ENCODE measurements at regions not wholly inside any gene's neighbourhood (a gene's known extent, or its start where the extent isn't known, plus 50 kb on each side); places are given as distances from the start of the nearest gene placed in this dataset.

DNA sequence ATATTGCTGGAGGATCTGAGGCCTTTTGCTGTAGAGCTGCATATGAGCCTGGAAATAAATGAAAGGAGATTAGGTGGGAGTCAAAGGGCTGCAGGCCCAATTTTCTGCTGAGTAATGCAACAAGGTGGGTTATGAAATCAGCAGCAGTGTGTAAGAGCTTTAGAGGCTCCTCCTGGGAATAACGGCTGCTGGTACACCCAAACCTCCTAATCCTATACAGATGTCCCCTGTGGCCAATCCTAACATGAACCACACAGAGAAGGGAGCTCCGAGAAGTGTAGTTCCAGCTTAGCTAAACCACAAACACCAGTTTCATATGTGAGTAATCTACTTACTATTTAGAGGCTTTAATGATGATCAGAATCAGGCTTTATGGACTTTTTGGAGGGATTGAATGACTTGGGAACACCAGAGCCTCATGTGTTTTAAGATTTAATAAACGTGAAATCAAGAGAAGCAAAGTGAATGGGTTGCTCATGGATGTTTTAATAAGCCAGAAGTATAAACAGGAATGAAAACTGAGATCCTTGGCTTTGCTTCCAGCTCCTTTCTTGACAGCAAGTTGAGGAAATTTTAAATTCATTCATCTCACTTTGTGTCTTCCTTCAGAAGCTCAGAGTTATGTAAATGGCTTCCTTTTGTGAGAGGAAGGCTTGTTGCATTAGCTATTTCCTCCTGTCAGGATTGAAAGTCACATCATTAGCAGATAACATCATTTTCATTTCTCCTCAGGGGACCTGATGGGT, 437.5 kb downstream of the TMEM232 start:
- POLR2A ChIA-PET, result no interaction called here
- H3K9ac ChIP-seq (ENCODE audit: control insufficient read depth, insufficient read depth, low read length), result no peak overlapping the region
- H3K9me3 ChIP-seq (replicated peaks; ENCODE audit: control insufficient read depth, insufficient read depth, low read length), result no peaks in the 10 kb centered on the region
- no peaks in the 10 kb centered on the region; a peak in 1 of 4 replicates for H3K27me3 ChIP-seq (replicated peaks in 1 of 2; ENCODE audit: control insufficient read depth in 2 of 2, insufficient read depth in 2 of 2, low read length in 1 of 2)
- H3K4me1 ChIP-seq (ENCODE audit: control insufficient read depth, insufficient read depth, low read length), result no peaks in the 10 kb centered on the region
- H3K36me3 ChIP-seq (ENCODE audit: control insufficient read depth in 2 of 2, insufficient read depth in 2 of 2, low read length in 1 of 2), result no peaks in the 10 kb centered on the region
- no peak overlapping the region for H3K4me2 ChIP-seq (ENCODE audit: control insufficient read depth, insufficient read depth)
- SMC1A ChIA-PET (ENCODE audit: uncharacterized antibody, unreplicated experiment), result interaction anchor here (0.9 to 1.2 kb wide), 2 partner anchors 17 to 45 kb away, joined by 3 read pairs; no protein-coding TSS in a partner anchor
- H3K27ac ChIP-seq (ENCODE audit: control insufficient read depth, insufficient read depth), result no peak overlapping the region
- intact Hi-C loops (cut with micrococcal nuclease; ENCODE audit: unreplicated experiment) (no loop called here), in situ Hi-C loops (cut with MboI) (no loop called here)
- H3K79me2 ChIP-seq (ENCODE audit: control insufficient read depth, insufficient read depth, low read length), result no peaks in the 10 kb centered on the region
- TF ChIP-seq MYB (IDR thresholded peaks at IDR 0.05; ENCODE audit: borderline replicate concordance, low read depth, low read length) (no peak), TCF7 (IDR thresholded peaks at IDR 0.05; ENCODE audit: borderline replicate concordance) (no peak), MEF2A (IDR thresholded peaks at IDR 0.05; ENCODE audit: insufficient read depth, low read depth, low read length) (no peak), BCLAF1 (IDR thresholded peaks at IDR 0.05) (no peak), DPF2 (IDR thresholded peaks at IDR 0.05) (no peak), CHD1 (IDR thresholded peaks at IDR 0.05; ENCODE audit: low read depth, low read length) (no peak), FOS (IDR thresholded peaks at IDR 0.05; ENCODE audit: borderline replicate concordance, extremely low read depth, insufficient read length) (no peak), NFYA (IDR thresholded peaks at IDR 0.05; ENCODE audit: borderline replicate concordance, low read depth, low read length) (no peak)
- H3K4me3 ChIP-seq, result no peak overlapping the region
- RAD21 ChIA-PET (ENCODE audit: unreplicated experiment), result no interaction called here
- CTCF ChIA-PET, result interaction anchor here (1.1 kb wide), 1 partner anchor 25 kb away, joined by 3 read pairs; no protein-coding TSS in a partner anchor
- ATAC-seq, result no peak
- no peak for FAIRE-seq
- H2AFZ ChIP-seq (ENCODE audit: control insufficient read depth, low read depth, low read length), result no peak overlapping the region
- WGBS (ENCODE audit: insufficient coverage, insufficient replicate concordance, low lambda C conversion rate, missing lambda C conversion rate), result 0% methylated on average over 3 of the region's 3 CpGs
- DNase-seq (ENCODE audit: low read depth, low spot score), result no peak
- BruUV-seq (replicated peaks), result no TSS peak
- H4K20me1 ChIP-seq (ENCODE audit: control insufficient read depth, insufficient read depth), result no peaks in the 10 kb centered on the region

Data from GM12878 (cell line).